ENCODE measurements at regions not wholly inside any gene's neighbourhood (a gene's known extent, or its start where the extent isn't known, plus 50 kb on each side); places are given as distances from the start of the nearest gene placed in this dataset.

DNA sequence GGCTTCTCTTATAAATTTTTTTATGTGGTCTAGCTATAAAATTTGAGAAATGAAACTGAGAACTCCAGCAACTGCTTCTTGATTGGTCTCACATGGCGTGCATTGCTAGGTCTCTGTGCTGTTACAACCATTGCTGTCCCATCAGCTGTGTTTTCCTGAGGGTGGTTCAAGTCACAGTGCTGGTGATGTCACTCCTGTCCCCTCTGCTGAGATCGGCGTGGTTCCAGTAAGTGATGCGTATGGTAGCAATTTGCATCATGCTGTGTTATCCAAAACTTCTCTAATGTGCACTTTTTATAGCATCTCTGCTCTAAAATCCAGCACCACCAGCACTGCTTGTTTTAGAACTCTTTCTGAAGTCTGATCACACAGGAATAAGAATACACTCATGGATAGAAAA, 112.6 kb upstream of the ZNF608 start:
- Histone ChIP-seq H3K36me3 (no peaks in the 10 kb centered on the region), H3K9me3 (no peaks in the 10 kb centered on the region), H3K4me1 (peaks cover 19% of the 10 kb centered on the region), H3K4me3 (ENCODE audit: low read depth, low read length) (no peak overlapping the region), H3K27me3 (no peaks in the 10 kb centered on the region)
- TF ChIP-seq, protein P1, sequence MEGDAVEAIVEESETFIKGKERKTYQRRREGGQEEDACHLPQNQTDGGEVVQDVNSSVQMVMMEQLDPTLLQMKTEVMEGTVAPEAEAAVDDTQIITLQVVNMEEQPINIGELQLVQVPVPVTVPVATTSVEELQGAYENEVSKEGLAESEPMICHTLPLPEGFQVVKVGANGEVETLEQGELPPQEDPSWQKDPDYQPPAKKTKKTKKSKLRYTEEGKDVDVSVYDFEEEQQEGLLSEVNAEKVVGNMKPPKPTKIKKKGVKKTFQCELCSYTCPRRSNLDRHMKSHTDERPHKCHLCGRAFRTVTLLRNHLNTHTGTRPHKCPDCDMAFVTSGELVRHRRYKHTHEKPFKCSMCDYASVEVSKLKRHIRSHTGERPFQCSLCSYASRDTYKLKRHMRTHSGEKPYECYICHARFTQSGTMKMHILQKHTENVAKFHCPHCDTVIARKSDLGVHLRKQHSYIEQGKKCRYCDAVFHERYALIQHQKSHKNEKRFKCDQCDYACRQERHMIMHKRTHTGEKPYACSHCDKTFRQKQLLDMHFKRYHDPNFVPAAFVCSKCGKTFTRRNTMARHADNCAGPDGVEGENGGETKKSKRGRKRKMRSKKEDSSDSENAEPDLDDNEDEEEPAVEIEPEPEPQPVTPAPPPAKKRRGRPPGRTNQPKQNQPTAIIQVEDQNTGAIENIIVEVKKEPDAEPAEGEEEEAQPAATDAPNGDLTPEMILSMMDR (IDR thresholded peaks at IDR 0.05; ENCODE audit: low read depth, low read length): no peak
- peak; percentile 51 for DNase-seq

- no peak for DNase-seq
- H3K9me3 ChIP-seq: no peaks in the 10 kb centered on the region
- TF ChIP-seq, protein P1 (IDR thresholded peaks at IDR 0.05; ENCODE audit: low read depth, low read length): no peak
- no peak overlapping the region for H3K4me3 ChIP-seq (ENCODE audit: low read depth, low read length)
- no peaks in the 10 kb centered on the region for H3K36me3 ChIP-seq
- H3K4me1 ChIP-seq: peaks cover 19% of the 10 kb centered on the region
- H3K27me3 ChIP-seq: no peaks in the 10 kb centered on the region
These were observed 113.3 kb upstream of the ZNF608 start for GRCh38 chr5:124859556-124860290.

- Histone ChIP-seq H3K27me3 (no peaks in the 10 kb centered on the region), H3K9me3 (no peaks in the 10 kb centered on the region), H3K4me1 (peaks cover 19% of the 10 kb centered on the region), H3K36me3 (no peaks in the 10 kb centered on the region), H3K4me3 (ENCODE audit: low read depth, low read length) (no peak overlapping the region)
- peak; percentile 69 for DNase-seq
- TF ChIP-seq, protein P1 (IDR thresholded peaks at IDR 0.05; ENCODE audit: low read depth, low read length): no peak
These were observed 113.8 kb upstream of the ZNF608 start for GRCh38 chr5:124860291-124860655.

GRCh38 chr5:124865066-124865465, 118.6 kb upstream of the ZNF608 start:
- Histone ChIP-seq H3K4me1 (peaks cover 30% of the 10 kb centered on the region), H3K36me3 (no peaks in the 10 kb centered on the region), H3K4me3 (ENCODE audit: low read depth, low read length) (no peak overlapping the region), H3K9me3 (no peaks in the 10 kb centered on the region), H3K27me3 (no peaks in the 10 kb centered on the region)
- DNase-seq: no peak
- TF ChIP-seq, protein P1 (IDR thresholded peaks at IDR 0.05; ENCODE audit: low read depth, low read length): no peak

GRCh38 chr5:124865603-124866354, 119.3 kb upstream of the ZNF608 start:
- TF ChIP-seq, protein P1 (IDR thresholded peaks at IDR 0.05; ENCODE audit: low read depth, low read length): no peak
- Histone ChIP-seq H3K36me3 (no peaks in the 10 kb centered on the region), H3K9me3 (no peaks in the 10 kb centered on the region), H3K27me3 (no peaks in the 10 kb centered on the region), H3K4me1 (peaks cover 28% of the 10 kb centered on the region), H3K4me3 (ENCODE audit: low read depth, low read length) (no peak overlapping the region)
- no peak for DNase-seq
